ENCODE measurements at regions not wholly inside any gene's neighbourhood (a gene's known extent, or its start where the extent isn't known, plus 50 kb on each side); places are given as distances from the start of the nearest gene placed in this dataset.

GRCh38 chr1:198445872-198446271 is 94.6 kb downstream of the ATP6V1G3 start:
- TF ChIP-seq FOXA1 (IDR thresholded peaks at IDR 0.05), result no peak
- TF ChIP-seq FOXM1 (IDR thresholded peaks at IDR 0.05; ENCODE audit: borderline replicate concordance), result no peak
- no peak for TF ChIP-seq ELF4 (IDR thresholded peaks at IDR 0.05)
- TF ChIP-seq FOXK2 (IDR thresholded peaks at IDR 0.05), result no peak
- no peak for TF ChIP-seq NFRKB (IDR thresholded peaks at IDR 0.05)
- no peak for TF ChIP-seq CTBP1 (IDR thresholded peaks at IDR 0.05; ENCODE audit: borderline replicate concordance)
- no peak for TF ChIP-seq ARNT (IDR thresholded peaks at IDR 0.05)
- no peak for TF ChIP-seq SP1 (IDR thresholded peaks at IDR 0.05)
- TF ChIP-seq L3MBTL2 (conservative IDR thresholded peaks at IDR 0.05), result no peak
